H9 (cell line): ENCODE measurements at regions not wholly inside any gene's neighbourhood (a gene's known extent, or its start where the extent isn't known, plus 50 kb on each side); places are given as distances from the start of the nearest gene placed in this dataset.

Experiments used
- DNase-seq: peaks from one replicate; pipeline ENCODE4 v3.0.0-alpha.2; 2017
- H2AFZ ChIP-seq: one replicate; pipeline ENCODE4 v1.6.1; 2013; ENCODE audit warnings: mild to moderate bottlenecking, low read length, control low read depth, moderate library complexity
- H2AK5ac ChIP-seq: 2 replicates; pipeline ENCODE4 v1.6.1; 2013; ENCODE audit warnings: low read length, control low read depth, mixed read lengths; ENCODE audit not compliant: insufficient read length
- H2BK120ac ChIP-seq: one replicate; pipeline ENCODE4 v1.6.1; 2013; ENCODE audit warnings: low read depth, mild to moderate bottlenecking, low read length, control low read depth, inconsistent platforms; ENCODE audit not compliant: poor library complexity, severe bottlenecking
- H2BK12ac ChIP-seq: 2 replicates; pipeline ENCODE4 v1.6.1; 2013; ENCODE audit warnings: low read length, control low read depth, mixed read lengths, low read depth; ENCODE audit not compliant: insufficient read length
- H2BK15ac ChIP-seq: 2 replicates; pipeline ENCODE4 v1.6.1; 2013; ENCODE audit warnings: low read depth, low read length, control low read depth
- H2BK20ac ChIP-seq: one replicate; pipeline ENCODE4 v1.6.1; 2013; ENCODE audit warnings: low read depth, mild to moderate bottlenecking, low read length, control low read depth, inconsistent platforms; ENCODE audit not compliant: poor library complexity, severe bottlenecking
- H2BK5ac ChIP-seq: 2 replicates; pipeline ENCODE4 v1.6.1; 2013; ENCODE audit warnings: low read length, control low read depth, mixed read lengths; ENCODE audit not compliant: insufficient read length
- H3K14ac ChIP-seq: 2 replicates; pipeline ENCODE4 v1.6.1; 2013; ENCODE audit warnings: low read length, control low read depth; ENCODE audit not compliant: insufficient read depth
- H3K18ac ChIP-seq: 2 replicates; pipeline ENCODE4 v1.6.1; 2013; ENCODE audit warnings: low read depth, mild to moderate bottlenecking, mixed read lengths, low read length, control low read depth; ENCODE audit not compliant: insufficient read length
- H3K23ac ChIP-seq: 2 replicates; pipeline ENCODE4 v1.6.1; 2013; ENCODE audit warnings: low read length, control low read depth, mixed read lengths, low read depth; ENCODE audit not compliant: insufficient read length
- H3K23me2 ChIP-seq: 2 replicates; pipeline ENCODE4 v1.6.1; 2013; ENCODE audit warnings: low read depth, mild to moderate bottlenecking, mixed read lengths, low read length, control low read depth; ENCODE audit not compliant: insufficient read length, poor library complexity, severe bottlenecking
- H3K27ac ChIP-seq: 2 replicates; pipeline ENCODE4 v1.5.1; 2013; ENCODE audit warnings: low read length, control low read depth, mixed read lengths, low read depth; ENCODE audit not compliant: insufficient read length
- H3K27me3 ChIP-seq: 2 replicates; pipeline ENCODE4 v1.6.1; 2013; ENCODE audit warnings: low read length, control low read depth, inconsistent platforms; ENCODE audit not compliant: insufficient read depth
- H3K4ac ChIP-seq: 2 replicates; pipeline ENCODE4 v1.6.1; 2013; ENCODE audit warnings: low read depth, mild to moderate bottlenecking, control low read depth, inconsistent platforms, low read length, moderate library complexity
- H3K4me1 ChIP-seq: 2 replicates; pipeline ENCODE4 v1.6.1; 2013; ENCODE audit warnings: low read length, control low read depth, inconsistent platforms; ENCODE audit not compliant: insufficient read depth
- H3K4me2 ChIP-seq: 2 replicates; pipeline ENCODE4 v1.6.1; 2013; ENCODE audit warnings: low read length, control low read depth, mixed read lengths; ENCODE audit not compliant: insufficient read length, insufficient read depth
- H3K56ac ChIP-seq: 2 replicates; pipeline ENCODE4 v1.6.1; 2013; ENCODE audit warnings: low read depth, mild to moderate bottlenecking, mixed read lengths, low read length, control low read depth; ENCODE audit not compliant: insufficient read length
- H3K79me1 ChIP-seq: 2 replicates; pipeline ENCODE4 v1.6.1; 2013; ENCODE audit warnings: low read depth, mild to moderate bottlenecking, moderate library complexity, low read length, control low read depth, inconsistent platforms; ENCODE audit not compliant: insufficient read depth, poor library complexity, severe bottlenecking
- H3K79me2 ChIP-seq: 2 replicates; pipeline ENCODE4 v1.6.1; 2013; ENCODE audit warnings: low read length, control low read depth, inconsistent platforms; ENCODE audit not compliant: insufficient read depth
- H3K9ac ChIP-seq: 2 replicates; pipeline ENCODE4 v1.6.1; 2013; ENCODE audit warnings: low read length, control low read depth, mixed read lengths; ENCODE audit not compliant: insufficient read length; ENCODE audit errors: extremely low read depth
- H3K9me3 ChIP-seq: one replicate; pipeline ENCODE4 v1.6.1; 2013; ENCODE audit warnings: low read depth, low read length, inconsistent platforms; ENCODE audit not compliant: control insufficient read depth
- H3T11ph ChIP-seq: one replicate; pipeline ENCODE4 v1.6.1; 2013; ENCODE audit warnings: mild to moderate bottlenecking, low read length, control low read depth, inconsistent platforms
- H4K20me1 ChIP-seq: one replicate; pipeline ENCODE4 v1.6.1; 2013; ENCODE audit not compliant: control insufficient read depth, insufficient read length, insufficient read depth
- H4K5ac ChIP-seq: 2 replicates; pipeline ENCODE4 v1.6.1; 2013; ENCODE audit warnings: low read depth, mild to moderate bottlenecking, mixed read lengths, low read length, control low read depth; ENCODE audit not compliant: insufficient read length
- H4K8ac ChIP-seq: replicated peaks from 2 replicates; pipeline ENCODE4 v1.6.1; 2013; ENCODE audit warnings: low read length, control low read depth, mixed read lengths, low read depth; ENCODE audit not compliant: insufficient read length
- H4K91ac ChIP-seq: 2 replicates; pipeline ENCODE4 v1.6.1; 2013; ENCODE audit warnings: low read depth, mild to moderate bottlenecking, moderate library complexity, mixed read lengths, low read length, control low read depth; ENCODE audit not compliant: insufficient read length
- H3K27ac Mint-ChIP-seq, 3 experiments: 2 replicates in 2 of 3; 3 replicates in 1 of 3; pipeline ENCODE4 v1.8.0; 2020 to 2021; ENCODE audit warnings: mixed read lengths in 3 of 3, mild to moderate bottlenecking in 1 of 3, moderate library complexity in 1 of 3
- H3K27me3 Mint-ChIP-seq: 2 replicates; pipeline ENCODE4 v1.8.0; 2021; ENCODE audit warnings: low read depth, mild to moderate bottlenecking, moderate library complexity, mixed read lengths
- H3K36me3 Mint-ChIP-seq, 3 experiments: 2 replicates in 2 of 3; 3 replicates in 1 of 3; pipeline ENCODE4 v1.8.0; 2020 to 2021; ENCODE audit warnings: low read depth in 3 of 3, mixed read lengths in 3 of 3; ENCODE audit not compliant: insufficient read depth in 1 of 3
- H3K4me1 Mint-ChIP-seq, 2 experiments: 2 replicates each; pipeline ENCODE4 v1.8.0; 2020; ENCODE audit warnings: mixed read lengths in 2 of 2
- H3K4me3 Mint-ChIP-seq, 2 experiments: 2 replicates in 1 of 2; 3 replicates in 1 of 2; pipeline ENCODE4 v1.8.0; 2020 to 2021; ENCODE audit warnings: mild to moderate bottlenecking in 2 of 2, mixed read lengths in 2 of 2, moderate library complexity in 1 of 2
- H3K9me3 Mint-ChIP-seq, 2 experiments: 2 replicates in 1 of 2; 3 replicates in 1 of 2; pipeline ENCODE4 v1.8.0; 2020; ENCODE audit warnings: mild to moderate bottlenecking in 2 of 2, mixed read lengths in 2 of 2, moderate library complexity in 1 of 2
- WGBS: extraction: QIAGEN DNeasy Blood & Tissue Kit; methylation state at CpG from one replicate; pipeline ENCODE4 v1.1.7; 2013; ENCODE audit warnings: missing lambda C conversion rate, low lambda C conversion rate, mixed read lengths; ENCODE audit not compliant: insufficient read length; ENCODE audit errors: extremely low coverage; 5-methylcytosine and 5-hydroxymethylcytosine counted together
- TF ChIP-seq, protein P1 (sequence below): fragments of 200-600 bp; sonication (generic); conservative IDR thresholded peaks from 3 replicates; pipeline ENCODE4 v1.8.0; 2021; ENCODE audit warnings: antibody characterized with exemption, mild to moderate bottlenecking

DNA sequence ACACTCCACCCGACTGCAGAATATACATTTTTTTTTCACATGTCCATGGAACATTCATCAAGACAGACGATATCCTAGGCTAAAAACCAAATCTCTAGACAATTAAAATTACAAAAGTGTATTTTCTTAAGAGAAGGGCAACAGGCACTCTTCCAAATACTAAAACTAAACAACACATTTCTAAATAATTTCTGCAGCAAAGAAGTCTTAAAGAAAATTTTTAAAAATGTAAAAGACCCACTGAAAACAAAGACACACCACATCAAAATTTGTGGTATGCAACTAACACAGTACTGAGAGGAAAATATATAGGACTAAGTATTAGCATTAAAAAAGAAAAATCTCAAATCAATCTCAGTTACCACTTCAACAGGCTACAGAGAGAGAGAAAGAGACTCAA, 570.0 kb downstream of the SLC16A7 start:
- Mint-ChIP-seq H3K4me1 (no peaks in the 10 kb centered on the region), H3K27me3 (no peaks in the 10 kb centered on the region), H3K27ac (no peak overlapping the region), H3K36me3 (no peaks in the 10 kb centered on the region), H3K4me3 (no peak overlapping the region), H3K9me3 (no peaks in the 10 kb centered on the region)
- H2BK120ac ChIP-seq, result no peak overlapping the region
- H4K20me1 ChIP-seq, result no peaks in the 10 kb centered on the region
- no peak overlapping the region for H3K4ac ChIP-seq
- H3K4me2 ChIP-seq, result no peak overlapping the region
- no peaks in the 10 kb centered on the region for H3K4me1 ChIP-seq
- no peak overlapping the region for H3K9ac ChIP-seq
- no peak overlapping the region for H3K56ac ChIP-seq
- no peak overlapping the region for H2AFZ ChIP-seq
- H3T11ph ChIP-seq, result no peak overlapping the region
- no peak overlapping the region for H2BK5ac ChIP-seq
- no peak overlapping the region for H3K27ac ChIP-seq
- no peak overlapping the region for H2AK5ac ChIP-seq
- no peaks in the 10 kb centered on the region for H3K79me2 ChIP-seq
- H2BK12ac ChIP-seq, result no peak overlapping the region
- no peak overlapping the region for H4K91ac ChIP-seq
- H3K23me2 ChIP-seq, result no peaks in the 10 kb centered on the region
- no peak overlapping the region for H2BK15ac ChIP-seq
- H4K8ac ChIP-seq, result no peak overlapping the region
- no peaks in the 10 kb centered on the region for H3K9me3 ChIP-seq
- H4K5ac ChIP-seq, result no peak overlapping the region
- no peak overlapping the region for H3K14ac ChIP-seq
- no peaks in the 10 kb centered on the region for H3K27me3 ChIP-seq
- no peak for DNase-seq
- no peak overlapping the region for H2BK20ac ChIP-seq
- H3K23ac ChIP-seq, result no peak overlapping the region
- no peak overlapping the region for H3K18ac ChIP-seq
- TF ChIP-seq, protein P1, sequence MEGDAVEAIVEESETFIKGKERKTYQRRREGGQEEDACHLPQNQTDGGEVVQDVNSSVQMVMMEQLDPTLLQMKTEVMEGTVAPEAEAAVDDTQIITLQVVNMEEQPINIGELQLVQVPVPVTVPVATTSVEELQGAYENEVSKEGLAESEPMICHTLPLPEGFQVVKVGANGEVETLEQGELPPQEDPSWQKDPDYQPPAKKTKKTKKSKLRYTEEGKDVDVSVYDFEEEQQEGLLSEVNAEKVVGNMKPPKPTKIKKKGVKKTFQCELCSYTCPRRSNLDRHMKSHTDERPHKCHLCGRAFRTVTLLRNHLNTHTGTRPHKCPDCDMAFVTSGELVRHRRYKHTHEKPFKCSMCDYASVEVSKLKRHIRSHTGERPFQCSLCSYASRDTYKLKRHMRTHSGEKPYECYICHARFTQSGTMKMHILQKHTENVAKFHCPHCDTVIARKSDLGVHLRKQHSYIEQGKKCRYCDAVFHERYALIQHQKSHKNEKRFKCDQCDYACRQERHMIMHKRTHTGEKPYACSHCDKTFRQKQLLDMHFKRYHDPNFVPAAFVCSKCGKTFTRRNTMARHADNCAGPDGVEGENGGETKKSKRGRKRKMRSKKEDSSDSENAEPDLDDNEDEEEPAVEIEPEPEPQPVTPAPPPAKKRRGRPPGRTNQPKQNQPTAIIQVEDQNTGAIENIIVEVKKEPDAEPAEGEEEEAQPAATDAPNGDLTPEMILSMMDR, result no peak
- WGBS, result no CpG with 5 or more reads among the region's 2 CpGs
- H3K79me1 ChIP-seq, result no peaks in the 10 kb centered on the region
